Kasumi-1 (cell line): ENCODE measurements at regions not wholly inside any gene's neighbourhood (a gene's known extent, or its start where the extent isn't known, plus 50 kb on each side); places are given as distances from the start of the nearest gene placed in this dataset.

ENCODE experiments used
- DNase-seq, 2 experiments: peaks; one replicate each; lab custom pipeline; 2025; lab: John Stamatoyannopoulos, UW

GRCh38 chr18:76544511-76545345 is 49.7 kb upstream of the ZNF516 start:
- no peak for DNase-seq
